ENCODE measurements at regions not wholly inside any gene's neighbourhood (a gene's known extent, or its start where the extent isn't known, plus 50 kb on each side); places are given as distances from the start of the nearest gene placed in this dataset.

- Histone ChIP-seq H3K27me3 (ENCODE audit: control insufficient read depth in 1 of 2, insufficient read depth in 2 of 2, low read length in 2 of 2) (no peaks in the 10 kb centered on the region), H3K36me3 (ENCODE audit: insufficient read depth, low read length) (no peaks in the 10 kb centered on the region), H3K4me1 (ENCODE audit: insufficient read depth, low read length) (no peaks in the 10 kb centered on the region), H3K4me3 (ENCODE audit: low read length) (no peak overlapping the region), H3K27ac (ENCODE audit: low read depth in 1 of 2, low read length in 2 of 2) (no peak overlapping the region), H3K9me3 (ENCODE audit: control insufficient read depth in 1 of 2, insufficient read depth in 1 of 2, low read length in 2 of 2) (no peaks in the 10 kb centered on the region)
- Mint-ChIP-seq H3K4me3 (no peak overlapping the region), H3K27ac (no peak overlapping the region), H3K4me1 (ENCODE audit: low read depth) (no peaks in the 10 kb centered on the region), H3K9me3 (peaks cover 13% of the 10 kb centered on the region), H3K27me3 (no peaks in the 10 kb centered on the region), H3K36me3 (ENCODE audit: low read depth) (no peaks in the 10 kb centered on the region)
- no peak for TF ChIP-seq CTCF (IDR thresholded peaks at IDR 0.05)
- no peak for DNase-seq
- ChIA-PET CTCF (no interaction called here), POLR2A (no interaction called here)
- no peak for ATAC-seq (ENCODE audit: poor library complexity)
- intact Hi-C loops (cut with DNase I, micrococcal nuclease): no loop called here
These were observed 349.4 kb downstream of the NUF2 start for GRCh38 chr1:163670989-163671757.

GRCh38 chr1:163672976-163673758 is 351.4 kb downstream of the NUF2 start:
- DNase-seq (no peak), ATAC-seq (ENCODE audit: poor library complexity) (no peak)
- no peaks in the 10 kb centered on the region for H3K27me3 ChIP-seq (ENCODE audit: control insufficient read depth in 1 of 2, insufficient read depth in 2 of 2, low read length in 2 of 2)
- no peaks in the 10 kb centered on the region for H3K36me3 ChIP-seq (ENCODE audit: insufficient read depth, low read length)
- no peaks in the 10 kb centered on the region for H3K4me1 ChIP-seq (ENCODE audit: insufficient read depth, low read length)
- H3K27ac ChIP-seq (ENCODE audit: low read depth in 1 of 2, low read length in 2 of 2): no peak overlapping the region
- Mint-ChIP-seq H3K27ac (no peak overlapping the region), H3K27me3 (no peaks in the 10 kb centered on the region), H3K4me3 (no peak overlapping the region), H3K9me3 (peaks cover 11% of the 10 kb centered on the region), H3K36me3 (ENCODE audit: low read depth) (no peaks in the 10 kb centered on the region), H3K4me1 (ENCODE audit: low read depth) (no peaks in the 10 kb centered on the region)
- CTCF ChIA-PET: no interaction called here
- no peak for TF ChIP-seq CTCF (IDR thresholded peaks at IDR 0.05)
- no peak overlapping the region for H3K4me3 ChIP-seq (ENCODE audit: low read length)
- intact Hi-C loops (cut with DNase I, micrococcal nuclease): no loop called here
- POLR2A ChIA-PET: no interaction called here
- H3K9me3 ChIP-seq (ENCODE audit: control insufficient read depth in 1 of 2, insufficient read depth in 1 of 2, low read length in 2 of 2): peaks cover 0 to 4% of the 10 kb centered on the region in 2 experiments

GRCh38 chr1:163673759-163674151 is 352.0 kb downstream of the NUF2 start:
- ChIA-PET POLR2A (no interaction called here), CTCF (no interaction called here)
- ATAC-seq (ENCODE audit: poor library complexity) (no peak), DNase-seq (no peak)
- Histone ChIP-seq H3K27ac (ENCODE audit: low read depth in 1 of 2, low read length in 2 of 2) (no peak overlapping the region), H3K36me3 (ENCODE audit: insufficient read depth, low read length) (no peaks in the 10 kb centered on the region), H3K4me1 (ENCODE audit: insufficient read depth, low read length) (no peaks in the 10 kb centered on the region), H3K4me3 (ENCODE audit: low read length) (no peak overlapping the region), H3K27me3 (ENCODE audit: control insufficient read depth in 1 of 2, insufficient read depth in 2 of 2, low read length in 2 of 2) (no peaks in the 10 kb centered on the region), H3K9me3 (ENCODE audit: control insufficient read depth in 1 of 2, insufficient read depth in 1 of 2, low read length in 2 of 2) (peaks cover 0 to 4% of the 10 kb centered on the region in 2 experiments)
- Mint-ChIP-seq H3K27ac (no peak overlapping the region), H3K36me3 (ENCODE audit: low read depth) (no peaks in the 10 kb centered on the region), H3K9me3 (peaks cover 14% of the 10 kb centered on the region), H3K27me3 (no peaks in the 10 kb centered on the region), H3K4me1 (ENCODE audit: low read depth) (no peaks in the 10 kb centered on the region), H3K4me3 (no peak overlapping the region)
- TF ChIP-seq CTCF (IDR thresholded peaks at IDR 0.05): no peak
- intact Hi-C loops (cut with DNase I, micrococcal nuclease): no loop called here
